ENCODE measurements at regions not wholly inside any gene's neighbourhood (a gene's known extent, or its start where the extent isn't known, plus 50 kb on each side); places are given as distances from the start of the nearest gene placed in this dataset.
A peak's percentile ranks its signal among the peaks of the same experiment; 100 is the strongest.

GRCh38 chr2:220309215-220309614, 681.8 kb downstream of the SLC4A3 start:
- DNase-seq (ENCODE audit: low read depth), result no peak
- no peak for TF ChIP-seq CTCF (conservative IDR thresholded peaks at IDR 0.05; ENCODE audit: low read length)
- H3K4me3 ChIP-seq (ENCODE audit: low read length), result no peak overlapping the region

- no peak for TF ChIP-seq CTCF (conservative IDR thresholded peaks at IDR 0.05; ENCODE audit: low read length)
- DNase-seq (ENCODE audit: low read depth), result no peak
- no peak overlapping the region for H3K4me3 ChIP-seq (ENCODE audit: low read length)
These were observed 683.0 kb downstream of the SLC4A3 start for GRCh38 chr2:220310451-220310861.

- no peak for TF ChIP-seq CTCF (conservative IDR thresholded peaks at IDR 0.05; ENCODE audit: low read length)
- DNase-seq (ENCODE audit: low read depth), result no peak
- no peak overlapping the region for H3K4me3 ChIP-seq (ENCODE audit: low read length)
These were observed 687.8 kb downstream of the SLC4A3 start for GRCh38 chr2:220315098-220315823.

GRCh38 chr2:220318037-220318436, 690.6 kb downstream of the SLC4A3 start:
- H3K4me3 ChIP-seq (ENCODE audit: low read length), result no peak overlapping the region
- TF ChIP-seq CTCF (conservative IDR thresholded peaks at IDR 0.05; ENCODE audit: low read length), result no peak
- no peak for DNase-seq (ENCODE audit: low read depth)

GRCh38 chr2:220318508-220318907, 691.1 kb downstream of the SLC4A3 start:
- no peak overlapping the region for H3K4me3 ChIP-seq (ENCODE audit: low read length)
- no peak for TF ChIP-seq CTCF (conservative IDR thresholded peaks at IDR 0.05; ENCODE audit: low read length)
- no peak for DNase-seq (ENCODE audit: low read depth)

- peak; percentile 17 for DNase-seq (ENCODE audit: low read depth)
- no peak for TF ChIP-seq CTCF (conservative IDR thresholded peaks at IDR 0.05; ENCODE audit: low read length)
- no peak overlapping the region for H3K4me3 ChIP-seq (ENCODE audit: low read length)
These were observed 692.9 kb downstream of the SLC4A3 start for GRCh38 chr2:220320326-220320725.

GRCh38 chr2:220332886-220333285, 705.5 kb downstream of the SLC4A3 start:
- no peak for TF ChIP-seq CTCF (conservative IDR thresholded peaks at IDR 0.05; ENCODE audit: low read length)
- no peak for DNase-seq (ENCODE audit: low read depth)
- H3K4me3 ChIP-seq (ENCODE audit: low read length), result no peak overlapping the region

Data from AG10803 (cell line).